GM23338 (cell line): ENCODE measurements at regions not wholly inside any gene's neighbourhood (a gene's known extent, or its start where the extent isn't known, plus 50 kb on each side); places are given as distances from the start of the nearest gene placed in this dataset.

Experiments used
- EZH2 ChIP-seq: fragments of 200-600 bp; sonication (generic); IDR thresholded peaks from one replicate; pipeline ENCODE4 v1.8.0; 2017; ENCODE audit warnings: antibody characterized with exemption, mild to moderate bottlenecking, low read depth; ENCODE audit not compliant: unreplicated experiment
- EZH2phosphoT487 ChIP-seq: fragments of 200-600 bp; sonication (generic); IDR thresholded peaks from one replicate; pipeline ENCODE4 v1.8.1; 2018; ENCODE audit warnings: antibody characterized with exemption; ENCODE audit not compliant: unreplicated experiment
- JUNB ChIP-seq: IDR thresholded peaks from one replicate; pipeline ENCODE4 v1.6.1; 2016; ENCODE audit warnings: antibody characterized with exemption; ENCODE audit not compliant: unreplicated experiment
- TF ChIP-seq, protein P1 (sequence below), 2 experiments: fragments of 200-600 bp in 1 of 2; sonication (generic) in 1 of 2; conservative IDR thresholded peaks; 2 replicates each; pipeline versions ENCODE4 v1.5.1 to v1.6.1; 2016 to 2017; ENCODE audit warnings: antibody characterized with exemption in 2 of 2, low read depth in 2 of 2, mild to moderate bottlenecking in 2 of 2, moderate library complexity in 1 of 2
- TF ChIP-seq, protein P2 (sequence below): IDR thresholded peaks from one replicate; pipeline ENCODE4 v1.6.1; 2018; ENCODE audit warnings: antibody characterized with exemption; ENCODE audit not compliant: unreplicated experiment

DNA sequence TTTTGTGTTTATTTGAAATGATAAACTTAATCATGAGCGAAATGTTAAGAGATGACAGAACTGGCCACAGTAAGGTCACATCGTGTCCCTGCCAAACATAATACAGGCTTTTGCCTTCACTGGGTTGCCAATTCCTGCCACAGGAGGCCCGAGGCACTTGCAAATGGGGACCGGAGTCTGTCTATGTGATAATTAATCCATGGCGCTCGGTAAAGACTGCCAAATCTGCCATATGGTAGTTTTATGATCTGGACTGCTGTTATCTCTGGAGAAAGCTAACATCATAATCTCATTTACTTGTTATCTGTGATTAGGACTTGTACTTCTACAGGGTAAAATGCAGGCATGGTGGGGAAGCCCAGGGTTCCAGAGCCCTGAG, 170.5 kb upstream of the TSHZ2 start:
- TF ChIP-seq EZH2phosphoT487, result no peak
- no peak for TF ChIP-seq JUNB
- TF ChIP-seq, protein P1, sequence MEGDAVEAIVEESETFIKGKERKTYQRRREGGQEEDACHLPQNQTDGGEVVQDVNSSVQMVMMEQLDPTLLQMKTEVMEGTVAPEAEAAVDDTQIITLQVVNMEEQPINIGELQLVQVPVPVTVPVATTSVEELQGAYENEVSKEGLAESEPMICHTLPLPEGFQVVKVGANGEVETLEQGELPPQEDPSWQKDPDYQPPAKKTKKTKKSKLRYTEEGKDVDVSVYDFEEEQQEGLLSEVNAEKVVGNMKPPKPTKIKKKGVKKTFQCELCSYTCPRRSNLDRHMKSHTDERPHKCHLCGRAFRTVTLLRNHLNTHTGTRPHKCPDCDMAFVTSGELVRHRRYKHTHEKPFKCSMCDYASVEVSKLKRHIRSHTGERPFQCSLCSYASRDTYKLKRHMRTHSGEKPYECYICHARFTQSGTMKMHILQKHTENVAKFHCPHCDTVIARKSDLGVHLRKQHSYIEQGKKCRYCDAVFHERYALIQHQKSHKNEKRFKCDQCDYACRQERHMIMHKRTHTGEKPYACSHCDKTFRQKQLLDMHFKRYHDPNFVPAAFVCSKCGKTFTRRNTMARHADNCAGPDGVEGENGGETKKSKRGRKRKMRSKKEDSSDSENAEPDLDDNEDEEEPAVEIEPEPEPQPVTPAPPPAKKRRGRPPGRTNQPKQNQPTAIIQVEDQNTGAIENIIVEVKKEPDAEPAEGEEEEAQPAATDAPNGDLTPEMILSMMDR (conservative IDR thresholded peaks at IDR 0.05; ENCODE audit: low read depth in 2 of 2), result no peak
- TF ChIP-seq, protein P2, sequence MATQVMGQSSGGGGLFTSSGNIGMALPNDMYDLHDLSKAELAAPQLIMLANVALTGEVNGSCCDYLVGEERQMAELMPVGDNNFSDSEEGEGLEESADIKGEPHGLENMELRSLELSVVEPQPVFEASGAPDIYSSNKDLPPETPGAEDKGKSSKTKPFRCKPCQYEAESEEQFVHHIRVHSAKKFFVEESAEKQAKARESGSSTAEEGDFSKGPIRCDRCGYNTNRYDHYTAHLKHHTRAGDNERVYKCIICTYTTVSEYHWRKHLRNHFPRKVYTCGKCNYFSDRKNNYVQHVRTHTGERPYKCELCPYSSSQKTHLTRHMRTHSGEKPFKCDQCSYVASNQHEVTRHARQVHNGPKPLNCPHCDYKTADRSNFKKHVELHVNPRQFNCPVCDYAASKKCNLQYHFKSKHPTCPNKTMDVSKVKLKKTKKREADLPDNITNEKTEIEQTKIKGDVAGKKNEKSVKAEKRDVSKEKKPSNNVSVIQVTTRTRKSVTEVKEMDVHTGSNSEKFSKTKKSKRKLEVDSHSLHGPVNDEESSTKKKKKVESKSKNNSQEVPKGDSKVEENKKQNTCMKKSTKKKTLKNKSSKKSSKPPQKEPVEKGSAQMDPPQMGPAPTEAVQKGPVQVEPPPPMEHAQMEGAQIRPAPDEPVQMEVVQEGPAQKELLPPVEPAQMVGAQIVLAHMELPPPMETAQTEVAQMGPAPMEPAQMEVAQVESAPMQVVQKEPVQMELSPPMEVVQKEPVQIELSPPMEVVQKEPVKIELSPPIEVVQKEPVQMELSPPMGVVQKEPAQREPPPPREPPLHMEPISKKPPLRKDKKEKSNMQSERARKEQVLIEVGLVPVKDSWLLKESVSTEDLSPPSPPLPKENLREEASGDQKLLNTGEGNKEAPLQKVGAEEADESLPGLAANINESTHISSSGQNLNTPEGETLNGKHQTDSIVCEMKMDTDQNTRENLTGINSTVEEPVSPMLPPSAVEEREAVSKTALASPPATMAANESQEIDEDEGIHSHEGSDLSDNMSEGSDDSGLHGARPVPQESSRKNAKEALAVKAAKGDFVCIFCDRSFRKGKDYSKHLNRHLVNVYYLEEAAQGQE, result no peak
- no peak for TF ChIP-seq EZH2
